GM13977 (cell line): ENCODE measurements at regions not wholly inside any gene's neighbourhood (a gene's known extent, or its start where the extent isn't known, plus 50 kb on each side); places are given as distances from the start of the nearest gene placed in this dataset.

Experiments
- DNase-seq: peaks from one replicate; pipeline ENCODE4 v3.0.0; 2012; ENCODE audit warnings: low spot score
- in situ Hi-C: fragments of 300-500 bp; cut with MboI; formaldehyde crosslinking; loops from one replicate; pipeline ENCODE4 v1.12.0; 2022; ENCODE audit warnings: low sequenced_read_pairs, low pct_unique_long_range_greater_than_20kb, mixed read lengths, inconsistent platforms; ENCODE audit not compliant: unreplicated experiment
- TF ChIP-seq, protein P1 (sequence below): IDR thresholded peaks from 2 replicates; pipeline ENCODE4 v1.5.1; 2012; ENCODE audit warnings: mild to moderate bottlenecking, control low read depth; ENCODE audit not compliant: insufficient read depth; ENCODE audit errors: extremely low read depth, missing control alignments

DNA sequence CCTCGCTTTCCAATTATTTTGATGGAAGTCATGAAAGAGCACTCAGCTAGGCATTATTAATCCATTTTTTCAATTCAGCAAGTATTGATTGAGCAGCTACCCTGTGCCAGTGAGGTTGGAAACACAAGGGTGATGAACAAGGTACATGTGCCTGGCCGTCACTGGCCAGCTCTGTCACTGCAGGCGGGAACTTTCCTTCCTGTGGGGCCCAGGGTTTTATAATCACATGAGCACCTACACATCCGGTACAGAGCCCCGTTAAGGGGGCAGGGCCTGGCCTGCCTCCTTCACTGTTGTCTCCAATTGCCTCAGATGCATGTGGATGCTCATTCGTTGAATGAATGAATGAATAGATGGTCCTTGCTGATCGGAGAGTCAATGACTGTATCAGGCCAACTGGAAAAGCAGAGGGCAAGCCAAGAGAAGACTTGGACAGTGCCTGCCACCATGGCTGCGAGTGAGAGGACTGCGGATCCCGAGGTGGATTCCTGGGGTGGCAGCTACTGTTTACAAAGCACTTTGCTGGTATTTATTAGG lies 55.9 kb upstream of the KCNMB1 start:
- TF ChIP-seq, protein P1, sequence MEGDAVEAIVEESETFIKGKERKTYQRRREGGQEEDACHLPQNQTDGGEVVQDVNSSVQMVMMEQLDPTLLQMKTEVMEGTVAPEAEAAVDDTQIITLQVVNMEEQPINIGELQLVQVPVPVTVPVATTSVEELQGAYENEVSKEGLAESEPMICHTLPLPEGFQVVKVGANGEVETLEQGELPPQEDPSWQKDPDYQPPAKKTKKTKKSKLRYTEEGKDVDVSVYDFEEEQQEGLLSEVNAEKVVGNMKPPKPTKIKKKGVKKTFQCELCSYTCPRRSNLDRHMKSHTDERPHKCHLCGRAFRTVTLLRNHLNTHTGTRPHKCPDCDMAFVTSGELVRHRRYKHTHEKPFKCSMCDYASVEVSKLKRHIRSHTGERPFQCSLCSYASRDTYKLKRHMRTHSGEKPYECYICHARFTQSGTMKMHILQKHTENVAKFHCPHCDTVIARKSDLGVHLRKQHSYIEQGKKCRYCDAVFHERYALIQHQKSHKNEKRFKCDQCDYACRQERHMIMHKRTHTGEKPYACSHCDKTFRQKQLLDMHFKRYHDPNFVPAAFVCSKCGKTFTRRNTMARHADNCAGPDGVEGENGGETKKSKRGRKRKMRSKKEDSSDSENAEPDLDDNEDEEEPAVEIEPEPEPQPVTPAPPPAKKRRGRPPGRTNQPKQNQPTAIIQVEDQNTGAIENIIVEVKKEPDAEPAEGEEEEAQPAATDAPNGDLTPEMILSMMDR = no peak
- DNase-seq = no peak
- in situ Hi-C loops = loop anchor here (10.0 kb wide), 1 partner anchor 180 kb away; no protein-coding TSS in a partner anchor

DNA sequence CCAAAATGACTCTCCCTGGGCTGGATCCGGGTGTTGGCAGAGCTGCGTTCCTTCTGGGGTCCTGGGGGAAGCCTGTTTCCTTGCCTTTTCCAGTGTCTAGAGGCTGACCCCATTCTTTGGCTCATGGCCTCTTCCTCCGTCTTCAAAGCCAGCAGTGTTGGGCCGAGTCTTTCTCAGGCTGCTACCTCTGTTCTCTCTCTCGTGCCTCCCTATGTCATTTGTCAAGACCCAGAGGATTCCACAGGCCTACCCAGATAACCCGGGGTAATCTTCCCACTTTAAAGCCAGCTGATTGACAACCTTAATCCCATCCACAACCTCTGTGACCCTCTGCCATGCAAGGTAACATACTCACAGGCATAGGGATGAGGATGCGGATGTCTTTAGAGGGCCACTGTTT lies 55.0 kb upstream of the KCNMB1 start:
- no peak for DNase-seq
- in situ Hi-C loops = loop anchor here (10.0 kb wide), 1 partner anchor 181 kb away; no protein-coding TSS in a partner anchor
- TF ChIP-seq, protein P1 = no peak

DNA sequence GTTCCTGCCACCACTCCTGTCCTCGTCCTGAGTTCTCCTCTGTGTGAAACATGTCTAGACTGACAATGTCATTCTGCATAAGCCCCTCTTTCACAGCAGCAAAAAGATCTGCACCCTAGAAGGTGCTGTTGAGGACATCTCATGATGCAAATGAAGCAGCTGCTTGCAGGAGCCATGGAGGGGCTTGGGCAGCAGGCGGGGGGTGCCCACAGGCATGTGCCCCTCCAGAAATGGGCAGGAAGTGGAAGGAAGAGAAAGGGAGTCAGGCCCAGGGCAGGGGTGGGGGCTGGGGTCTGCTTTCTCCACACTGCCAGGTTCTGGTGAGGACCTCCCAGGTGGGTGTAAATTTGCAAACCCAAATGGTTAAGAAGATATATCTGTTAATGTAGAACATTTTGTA lies 54.5 kb upstream of the KCNMB1 start:
- TF ChIP-seq, protein P1 = no peak
- in situ Hi-C loops = loop anchor here (10.0 kb wide), 1 partner anchor 181 kb away; no protein-coding TSS in a partner anchor
- DNase-seq = no peak

DNA sequence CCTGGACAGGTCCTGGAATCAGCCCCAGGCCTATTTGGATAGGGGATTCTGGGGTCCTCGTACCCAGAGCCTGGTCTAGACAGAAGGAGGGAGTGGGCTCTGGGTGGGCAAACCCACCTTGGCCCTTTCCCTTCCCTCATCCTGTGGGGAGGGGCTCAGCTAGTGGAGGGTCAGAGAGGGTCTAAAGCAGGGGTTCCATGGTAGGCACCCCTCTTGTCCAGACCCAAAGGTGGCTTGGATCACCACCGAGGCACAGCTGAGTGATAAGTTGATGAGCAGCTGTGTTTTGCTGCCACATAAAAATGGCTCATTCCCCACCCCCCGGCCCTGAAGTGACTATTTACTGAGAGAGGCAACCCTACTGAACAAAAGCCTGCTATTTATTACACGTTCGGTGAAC lies 53.8 kb upstream of the KCNMB1 start:
- TF ChIP-seq, protein P1 = no peak
- no peak for DNase-seq

DNA sequence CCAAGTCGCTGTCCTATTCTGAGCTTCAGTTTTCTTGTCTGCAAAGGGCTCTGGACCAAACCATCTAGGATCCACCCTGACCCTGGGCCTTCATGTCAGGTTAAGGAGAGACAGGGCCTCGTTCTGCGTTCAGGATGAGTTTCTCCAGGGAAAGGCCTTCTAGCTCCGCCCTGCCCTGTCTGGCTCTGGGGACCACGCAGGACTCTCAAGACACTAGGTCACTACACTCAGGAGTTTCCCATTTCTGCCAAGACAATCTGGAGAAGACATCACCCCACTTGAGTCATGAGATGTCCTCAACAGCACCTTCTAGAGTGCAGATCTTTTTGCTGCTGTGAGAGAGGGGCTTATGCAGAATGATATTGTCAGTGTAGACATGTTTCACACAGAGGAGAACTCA lies 53.2 kb upstream of the KCNMB1 start:
- TF ChIP-seq, protein P1 = no peak
- in situ Hi-C loops = loop anchor here (10.0 kb wide), 1 partner anchor 182 kb away; no protein-coding TSS in a partner anchor
- no peak for DNase-seq

More for the DNA sequence above, 53.8 kb upstream of the KCNMB1 start:
- in situ Hi-C loops = loop anchor here (10.0 kb wide), 1 partner anchor 182 kb away; no protein-coding TSS in a partner anchor

DNA sequence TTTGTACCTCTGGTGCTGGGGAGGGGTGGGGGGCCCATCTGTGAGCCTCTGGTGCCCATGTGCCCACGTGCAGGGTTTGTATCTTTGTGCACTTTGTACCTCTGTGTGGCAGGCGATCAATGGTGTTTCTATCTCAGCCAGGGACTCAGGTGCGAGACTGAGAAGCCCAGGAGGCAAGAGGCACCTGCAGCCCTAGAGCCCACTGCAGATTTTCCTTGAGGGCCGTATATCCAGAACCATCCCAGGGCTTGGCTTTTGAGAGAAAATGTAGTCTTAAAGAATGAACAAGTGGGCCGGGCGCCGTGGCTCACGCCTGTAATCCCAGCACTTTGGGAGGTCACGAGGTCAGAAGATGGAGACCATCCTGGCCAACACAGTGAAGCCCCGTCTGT lies 52.2 kb upstream of the KCNMB1 start:
- in situ Hi-C loops = loop anchor here (10.0 kb wide), 1 partner anchor 183 kb away; no protein-coding TSS in a partner anchor
- TF ChIP-seq, protein P1 = no peak
- no peak for DNase-seq
